ENCODE measurements at regions not wholly inside any gene's neighbourhood (a gene's known extent, or its start where the extent isn't known, plus 50 kb on each side); places are given as distances from the start of the nearest gene placed in this dataset.

DNA sequence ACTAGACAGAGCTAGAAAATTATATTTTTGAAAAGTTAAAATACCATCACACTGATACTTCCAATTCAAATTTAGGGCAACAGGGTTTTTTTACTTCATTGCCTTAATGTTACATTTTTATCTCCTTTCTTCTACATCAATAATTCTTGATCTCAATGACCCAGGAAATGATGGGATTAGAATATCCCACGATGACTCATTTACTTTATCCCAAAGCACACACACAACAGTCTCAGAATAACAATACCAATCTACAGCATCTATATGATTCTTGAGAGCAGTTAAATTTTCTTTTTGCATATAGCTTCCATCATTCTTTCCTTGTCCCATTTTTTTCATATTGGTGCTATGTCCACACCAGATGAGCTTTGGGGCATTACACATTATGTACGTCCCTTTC is 98.4 kb upstream of the EEPD1 start:
- ATAC-seq (ENCODE audit: low read depth) (no peak), DNase-seq (no peak)
- no TSS peak for BruUV-seq (replicated peaks)
- no peak overlapping the region for H3K4me2 ChIP-seq (ENCODE audit: low read depth, low read length)
- no peak overlapping the region for H3K14ac ChIP-seq (replicated peaks; ENCODE audit: low read depth, low read length)
- no peak overlapping the region for H3K27ac ChIP-seq (ENCODE audit: insufficient read depth, low read length)
- no peak overlapping the region for H2BK120ac ChIP-seq (ENCODE audit: low read depth, low read length)
- H4K5ac ChIP-seq (ENCODE audit: low read depth, low read length) = no peak overlapping the region
- POLR2A ChIA-PET (ENCODE audit: unreplicated experiment) = no interaction called here
- dilution Hi-C loops (cut with HindIII; ENCODE audit: low sequenced_read_pairs, unreplicated experiment) (no loop called here), intact Hi-C loops (cut with micrococcal nuclease) (no loop called here), in situ Hi-C loops (cut with MboI; ENCODE audit: low sequenced_read_pairs) (no loop called here)
- no peak overlapping the region for H3K18ac ChIP-seq (ENCODE audit: low read depth, low read length)
- no peak overlapping the region for H4K91ac ChIP-seq (ENCODE audit: insufficient read depth, low read depth, low read length)
- no peak overlapping the region for H3K9ac ChIP-seq (ENCODE audit: low read depth, low read length)
- no peaks in the 10 kb centered on the region; the same call in 1 of the 2 replicates for H3K4me1 ChIP-seq (ENCODE audit: control insufficient read depth, insufficient read depth, low read length)
- no CpG with 5 or more reads among the region's 2 CpGs for WGBS, 2 experiments (ENCODE audit: extremely low coverage in 2 of 2, insufficient read length in 1 of 2)
- no peak overlapping the region for H3K23ac ChIP-seq (ENCODE audit: low read depth, low read length)
- H3K27me3 ChIP-seq (ENCODE audit: control insufficient read depth, insufficient read depth, low read length) = peaks cover 4% of the 10 kb centered on the region
- no peaks in the 10 kb centered on the region for H3K9me1 ChIP-seq (ENCODE audit: insufficient read depth, low read length)
- H3K79me1 ChIP-seq (ENCODE audit: low read depth in 1 of 2, low read length in 2 of 2) = no peaks in the 10 kb centered on the region
- H3K9me3 ChIP-seq (ENCODE audit: control insufficient read depth, insufficient read depth, low read length) = no peaks in the 10 kb centered on the region
- no peak overlapping the region for H2AFZ ChIP-seq (replicated peaks; ENCODE audit: low read length, poor library complexity)
- H2BK15ac ChIP-seq (ENCODE audit: low read depth, low read length) = no peak overlapping the region
- no peak overlapping the region for H2AK5ac ChIP-seq (ENCODE audit: low read depth, low read length)
- no peak overlapping the region for H2AK9ac ChIP-seq (replicated peaks; ENCODE audit: low read depth, low read length, poor library complexity)
- H3K4me3 ChIP-seq (ENCODE audit: insufficient read depth, low read depth, low read length) = no peak overlapping the region
- H4K20me1 ChIP-seq (ENCODE audit: insufficient read depth, low read length) = no peaks in the 10 kb centered on the region
- CTCF ChIA-PET = no interaction called here
- H4K8ac ChIP-seq (ENCODE audit: low read depth in 2 of 2, low read length in 2 of 2) = no peak overlapping the region
- H2BK20ac ChIP-seq (ENCODE audit: low read depth, low read length) = no peak overlapping the region
- no peak for TF ChIP-seq POLR2A (IDR thresholded peaks at IDR 0.05; ENCODE audit: low read depth, low read length)
- no peak for TF ChIP-seq MXI1 (IDR thresholded peaks at IDR 0.05; ENCODE audit: borderline replicate concordance, low read depth, low read length)
- no peak for TF ChIP-seq MAFK (IDR thresholded peaks at IDR 0.05; ENCODE audit: low read depth, low read length)
- TF ChIP-seq MAZ (IDR thresholded peaks at IDR 0.05; ENCODE audit: borderline replicate concordance, low read depth, low read length) = no peak
- TF ChIP-seq, protein P1, sequence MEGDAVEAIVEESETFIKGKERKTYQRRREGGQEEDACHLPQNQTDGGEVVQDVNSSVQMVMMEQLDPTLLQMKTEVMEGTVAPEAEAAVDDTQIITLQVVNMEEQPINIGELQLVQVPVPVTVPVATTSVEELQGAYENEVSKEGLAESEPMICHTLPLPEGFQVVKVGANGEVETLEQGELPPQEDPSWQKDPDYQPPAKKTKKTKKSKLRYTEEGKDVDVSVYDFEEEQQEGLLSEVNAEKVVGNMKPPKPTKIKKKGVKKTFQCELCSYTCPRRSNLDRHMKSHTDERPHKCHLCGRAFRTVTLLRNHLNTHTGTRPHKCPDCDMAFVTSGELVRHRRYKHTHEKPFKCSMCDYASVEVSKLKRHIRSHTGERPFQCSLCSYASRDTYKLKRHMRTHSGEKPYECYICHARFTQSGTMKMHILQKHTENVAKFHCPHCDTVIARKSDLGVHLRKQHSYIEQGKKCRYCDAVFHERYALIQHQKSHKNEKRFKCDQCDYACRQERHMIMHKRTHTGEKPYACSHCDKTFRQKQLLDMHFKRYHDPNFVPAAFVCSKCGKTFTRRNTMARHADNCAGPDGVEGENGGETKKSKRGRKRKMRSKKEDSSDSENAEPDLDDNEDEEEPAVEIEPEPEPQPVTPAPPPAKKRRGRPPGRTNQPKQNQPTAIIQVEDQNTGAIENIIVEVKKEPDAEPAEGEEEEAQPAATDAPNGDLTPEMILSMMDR (conservative IDR thresholded peaks at IDR 0.05; ENCODE audit: low read depth, low read length) = no peak
- TF ChIP-seq FOS (IDR thresholded peaks at IDR 0.05; ENCODE audit: low read depth, low read length) = no peak
- TF ChIP-seq NFE2L2 (IDR thresholded peaks at IDR 0.05; ENCODE audit: low read depth, low read length) = no peak
- TF ChIP-seq, protein P2, sequence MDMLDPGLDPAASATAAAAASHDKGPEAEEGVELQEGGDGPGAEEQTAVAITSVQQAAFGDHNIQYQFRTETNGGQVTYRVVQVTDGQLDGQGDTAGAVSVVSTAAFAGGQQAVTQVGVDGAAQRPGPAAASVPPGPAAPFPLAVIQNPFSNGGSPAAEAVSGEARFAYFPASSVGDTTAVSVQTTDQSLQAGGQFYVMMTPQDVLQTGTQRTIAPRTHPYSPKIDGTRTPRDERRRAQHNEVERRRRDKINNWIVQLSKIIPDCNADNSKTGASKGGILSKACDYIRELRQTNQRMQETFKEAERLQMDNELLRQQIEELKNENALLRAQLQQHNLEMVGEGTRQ (IDR thresholded peaks at IDR 0.05; ENCODE audit: low read depth, low read length) = no peak
- TF ChIP-seq CEBPB (IDR thresholded peaks at IDR 0.05; ENCODE audit: low read depth, low read length) = no peak
- TF ChIP-seq BHLHE40 (IDR thresholded peaks at IDR 0.05; ENCODE audit: low read depth, low read length) = no peak
- TF ChIP-seq RFX5 (IDR thresholded peaks at IDR 0.05; ENCODE audit: low read depth, low read length) = no peak
- no peak for TF ChIP-seq RAD21 (IDR thresholded peaks at IDR 0.05; ENCODE audit: low read length)
- TF ChIP-seq CHD1 (IDR thresholded peaks at IDR 0.05; ENCODE audit: low read depth, low read length) = no peak
- TF ChIP-seq RCOR1 (IDR thresholded peaks at IDR 0.05; ENCODE audit: insufficient replicate concordance, low read length) = no peak
- TF ChIP-seq, protein P3, sequence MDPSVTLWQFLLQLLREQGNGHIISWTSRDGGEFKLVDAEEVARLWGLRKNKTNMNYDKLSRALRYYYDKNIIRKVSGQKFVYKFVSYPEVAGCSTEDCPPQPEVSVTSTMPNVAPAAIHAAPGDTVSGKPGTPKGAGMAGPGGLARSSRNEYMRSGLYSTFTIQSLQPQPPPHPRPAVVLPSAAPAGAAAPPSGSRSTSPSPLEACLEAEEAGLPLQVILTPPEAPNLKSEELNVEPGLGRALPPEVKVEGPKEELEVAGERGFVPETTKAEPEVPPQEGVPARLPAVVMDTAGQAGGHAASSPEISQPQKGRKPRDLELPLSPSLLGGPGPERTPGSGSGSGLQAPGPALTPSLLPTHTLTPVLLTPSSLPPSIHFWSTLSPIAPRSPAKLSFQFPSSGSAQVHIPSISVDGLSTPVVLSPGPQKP (IDR thresholded peaks at IDR 0.05; ENCODE audit: borderline replicate concordance, low read depth, low read length) = no peak
- TF ChIP-seq SMC3 (IDR thresholded peaks at IDR 0.05; ENCODE audit: low read depth, low read length) = no peak
- H3K36me3 ChIP-seq (ENCODE audit: control insufficient read depth, insufficient read depth, low read length) = no peaks in the 10 kb centered on the region
- H3K4ac ChIP-seq (ENCODE audit: low read depth, low read length) = no peak overlapping the region
- H3K56ac ChIP-seq (ENCODE audit: extremely low read depth, insufficient read depth, low read length) = no peak overlapping the region
- no peak overlapping the region for H2BK5ac ChIP-seq (ENCODE audit: low read depth, low read length, poor library complexity, severe bottlenecking)
